GM18517 (cell line): ENCODE measurements at regions not wholly inside any gene's neighbourhood (a gene's known extent, or its start where the extent isn't known, plus 50 kb on each side); places are given as distances from the start of the nearest gene placed in this dataset.

Experiments used
- ATAC-seq: cut with Tn5 transposase; IDR thresholded peaks from one replicate; pipeline ENCODE4 v1.9.1; 2021; ENCODE audit warnings: mild to moderate bottlenecking, moderate library complexity; ENCODE audit not compliant: unreplicated experiment

DNA sequence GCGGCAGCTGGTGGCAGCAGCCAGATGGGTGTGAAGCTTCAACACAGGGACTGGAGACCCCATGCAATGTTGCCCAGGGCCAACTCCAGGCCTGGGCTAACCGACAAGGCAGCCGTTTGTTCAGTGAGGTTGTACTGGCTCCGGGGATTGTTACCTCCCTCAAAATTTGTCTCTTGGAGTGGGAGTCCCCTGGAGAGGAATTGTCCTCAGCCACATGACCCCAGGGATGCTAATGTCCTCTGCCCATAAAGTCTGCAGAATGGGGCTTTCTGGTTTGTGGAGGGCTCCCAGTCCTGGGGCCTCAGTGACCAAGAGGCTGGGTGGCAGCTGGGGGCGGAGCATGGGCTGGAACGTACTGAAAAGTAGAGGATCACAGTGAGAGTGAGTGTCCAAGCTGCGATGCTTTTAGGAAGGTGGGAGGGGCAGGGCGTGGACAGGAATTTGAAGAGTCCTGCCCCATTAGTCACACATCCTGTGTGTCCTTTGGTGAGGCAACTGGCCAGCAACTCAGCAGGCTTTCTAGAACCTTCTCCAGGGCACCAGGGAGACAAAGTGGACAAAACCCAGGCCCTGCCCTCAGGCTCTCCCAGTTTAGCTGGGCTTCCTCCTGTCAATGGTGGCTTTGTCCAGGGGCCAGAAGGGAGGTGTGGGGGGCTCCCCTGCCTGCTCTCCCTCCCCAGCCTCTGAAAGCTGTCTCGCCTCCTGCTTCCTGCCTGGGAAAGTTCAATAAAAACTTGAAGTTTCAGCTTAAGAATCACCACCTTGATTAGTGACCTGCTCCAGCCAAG, 114.0 kb downstream of the NSG2 start:
- no peak for ATAC-seq

DNA sequence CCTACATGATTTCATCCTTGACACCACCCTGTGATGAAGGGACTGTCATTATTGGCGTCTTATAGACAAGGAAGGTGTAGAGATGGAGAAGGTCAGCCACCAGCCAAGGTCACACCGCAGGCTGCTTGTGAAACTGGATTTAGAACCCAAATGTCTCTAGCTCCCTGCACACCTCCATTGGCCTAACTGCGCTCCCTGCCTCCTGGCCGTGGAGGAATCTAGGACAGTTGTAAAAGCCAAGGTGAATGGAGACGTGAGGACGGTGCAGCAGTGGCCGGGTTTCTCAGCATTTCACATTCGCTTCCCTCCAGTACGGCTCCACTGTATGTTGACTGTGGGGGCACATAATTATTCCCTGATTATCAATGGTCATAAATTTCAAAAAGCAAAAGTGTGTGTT, 119.9 kb downstream of the NSG2 start:
- ATAC-seq: no peak

DNA sequence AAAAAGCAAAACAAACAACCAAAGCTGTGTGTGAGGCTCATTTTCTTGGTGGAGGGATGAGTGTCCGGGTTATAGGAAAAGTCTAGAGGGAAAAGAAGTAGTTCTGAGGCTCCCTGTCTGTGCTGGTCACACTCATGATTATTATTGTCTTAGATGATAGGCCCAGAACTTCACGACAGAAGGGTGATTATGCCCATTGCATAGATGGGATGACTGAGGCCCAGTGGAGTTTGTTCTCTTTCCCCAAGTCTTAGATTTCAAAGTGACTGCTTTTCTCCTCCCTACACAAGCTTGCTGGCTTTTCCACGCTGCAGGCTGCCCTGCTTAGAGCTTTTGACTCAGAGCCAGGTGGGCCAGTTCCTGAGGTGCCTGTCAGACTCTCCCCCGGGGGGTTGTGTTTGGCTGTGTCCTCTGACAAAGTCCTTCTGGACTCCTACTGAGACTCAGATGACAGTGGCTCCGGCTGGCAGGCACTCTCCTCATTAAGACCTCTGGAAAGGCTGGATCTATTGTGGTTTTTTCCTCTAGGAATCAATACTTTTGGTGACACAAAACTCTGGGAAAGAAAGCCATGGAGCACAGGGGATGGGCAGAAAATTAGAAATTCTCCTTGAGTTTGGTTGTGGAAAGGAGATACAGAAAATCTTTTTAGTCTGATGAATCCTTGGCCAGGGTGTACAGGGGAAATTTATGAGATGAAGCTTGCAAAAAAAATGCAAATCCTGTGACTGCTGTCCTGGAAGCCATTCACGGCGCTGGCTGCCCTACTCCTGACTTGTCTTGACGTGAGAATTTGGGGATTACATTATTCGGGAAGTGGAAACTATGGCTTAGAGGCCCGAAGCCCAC, 120.9 kb downstream of the NSG2 start:
- ATAC-seq: no peak

DNA sequence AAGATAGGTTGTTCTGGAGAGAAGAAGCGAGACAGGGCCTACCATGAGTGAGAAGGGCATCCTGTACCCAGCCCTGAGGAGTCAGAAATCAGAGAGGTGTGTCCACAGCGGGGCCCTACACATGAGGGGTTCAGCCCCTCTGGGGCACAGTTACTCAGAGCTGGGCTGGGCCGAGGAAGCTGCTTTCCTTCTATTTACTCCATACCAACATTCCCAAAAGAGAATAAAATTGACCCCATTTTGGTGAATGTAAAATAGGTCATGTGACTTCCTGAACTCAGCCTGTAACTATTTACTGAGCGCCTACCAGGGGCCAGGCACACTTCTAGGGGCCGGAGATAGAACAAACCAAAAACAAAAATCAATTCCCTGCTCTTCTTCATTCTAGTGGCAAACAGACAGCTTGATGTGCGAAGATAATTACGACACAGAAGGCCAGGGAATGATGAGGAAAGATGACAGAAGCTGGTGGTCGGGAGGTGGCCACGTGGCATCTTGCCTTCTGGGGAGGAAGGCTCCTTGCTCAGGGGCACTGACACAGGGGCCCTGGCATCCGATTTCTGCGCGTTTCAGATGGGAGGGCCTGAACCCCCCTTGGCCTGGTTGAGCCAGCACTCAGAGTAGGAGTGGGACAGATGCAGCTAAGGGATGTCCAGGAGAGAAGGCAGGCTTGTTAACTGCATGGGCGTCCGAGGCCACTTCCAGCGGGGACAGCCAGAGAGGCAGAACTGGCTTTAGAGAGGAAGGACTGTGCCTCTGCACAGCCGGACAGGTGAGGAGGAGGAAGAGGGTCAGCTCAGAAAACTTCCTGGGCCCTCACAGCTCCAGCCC, 121.8 kb downstream of the NSG2 start:
- no peak for ATAC-seq

DNA sequence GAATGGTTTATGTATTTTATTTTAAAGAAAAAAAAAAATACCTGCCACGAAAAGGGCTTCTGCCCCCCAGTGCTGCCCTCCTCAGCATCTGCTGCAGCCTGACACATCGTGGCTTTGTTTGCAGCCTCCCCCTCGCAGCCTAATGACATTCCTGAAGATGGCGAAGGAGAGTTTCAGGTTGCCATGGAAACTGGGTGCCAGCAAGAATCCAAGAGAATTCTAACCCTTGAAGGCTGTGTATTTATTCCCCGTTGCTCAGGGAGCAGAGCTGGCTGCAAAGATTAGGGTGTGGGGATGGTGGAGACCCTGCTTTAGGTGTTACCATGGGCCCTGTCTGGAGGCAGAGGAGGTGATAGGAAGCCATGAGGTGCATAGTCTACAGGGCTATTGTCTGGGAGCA, 126.6 kb downstream of the NSG2 start:
- no peak for ATAC-seq

DNA sequence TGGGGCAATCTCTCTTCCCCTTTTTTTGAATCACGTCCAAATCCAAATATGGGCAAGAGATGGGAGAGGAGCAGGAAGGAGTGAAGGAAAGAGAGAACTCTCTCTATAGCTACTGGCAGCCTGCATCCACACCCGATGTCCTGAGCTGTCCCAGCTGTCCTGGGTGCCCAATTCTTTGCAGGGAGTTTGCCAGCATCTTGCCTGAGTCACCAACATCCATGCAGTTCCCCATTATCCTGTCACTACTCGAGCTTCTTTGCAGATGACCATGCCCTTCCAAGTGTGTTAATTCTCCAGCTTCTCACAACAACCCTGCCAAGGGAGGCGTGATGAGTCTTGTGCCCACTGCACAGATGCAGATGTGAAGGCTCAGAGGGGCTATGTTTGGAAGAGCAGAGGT, 127.1 kb downstream of the NSG2 start:
- no peak for ATAC-seq

DNA sequence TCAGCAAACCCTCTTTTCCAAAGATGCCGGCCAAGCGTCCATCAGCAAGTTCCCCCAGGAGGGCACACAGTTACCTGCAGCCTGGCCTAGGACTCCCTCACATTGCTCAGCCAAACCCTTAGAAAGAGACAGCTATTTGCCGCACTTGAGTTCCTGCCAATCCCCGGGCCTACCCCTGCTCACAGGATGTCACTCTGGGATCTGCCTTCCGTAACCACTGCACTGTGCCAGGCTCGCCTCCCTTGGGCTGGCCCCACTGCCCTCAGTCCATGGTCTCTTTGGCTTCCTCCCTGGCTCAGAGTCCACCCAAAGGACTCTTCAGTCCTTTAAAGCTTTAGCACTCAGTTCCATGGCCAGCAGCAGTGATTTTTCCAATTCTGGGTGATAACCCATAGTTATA, 128.3 kb downstream of the NSG2 start:
- no peak for ATAC-seq

DNA sequence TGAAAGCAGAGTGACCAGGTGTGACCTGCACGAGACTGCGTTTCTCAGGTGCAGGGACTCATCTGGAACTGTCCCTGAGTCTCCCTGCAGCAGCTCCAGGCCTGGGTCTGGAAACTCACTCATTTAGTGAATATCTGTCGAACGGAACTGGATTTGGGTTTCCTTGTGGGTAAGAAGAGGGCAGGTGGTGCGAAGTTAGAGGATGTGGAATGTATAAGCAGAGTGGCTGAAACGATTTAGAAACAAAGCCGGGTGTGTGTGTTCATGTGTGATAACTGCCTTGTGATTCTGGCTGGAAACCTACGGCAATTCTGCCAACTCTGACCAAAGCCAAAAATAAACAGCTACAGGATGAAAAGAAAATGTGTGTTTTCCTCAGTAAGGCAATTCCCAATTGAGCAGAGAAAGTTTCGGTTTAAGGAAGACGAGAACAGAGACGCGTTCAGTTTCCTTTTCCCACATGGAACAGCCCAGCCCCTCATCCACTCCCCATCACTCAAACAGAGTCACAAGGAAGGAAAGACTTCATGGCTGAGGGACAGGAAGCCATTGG, 130.3 kb downstream of the NSG2 start:
- ATAC-seq: no peak

DNA sequence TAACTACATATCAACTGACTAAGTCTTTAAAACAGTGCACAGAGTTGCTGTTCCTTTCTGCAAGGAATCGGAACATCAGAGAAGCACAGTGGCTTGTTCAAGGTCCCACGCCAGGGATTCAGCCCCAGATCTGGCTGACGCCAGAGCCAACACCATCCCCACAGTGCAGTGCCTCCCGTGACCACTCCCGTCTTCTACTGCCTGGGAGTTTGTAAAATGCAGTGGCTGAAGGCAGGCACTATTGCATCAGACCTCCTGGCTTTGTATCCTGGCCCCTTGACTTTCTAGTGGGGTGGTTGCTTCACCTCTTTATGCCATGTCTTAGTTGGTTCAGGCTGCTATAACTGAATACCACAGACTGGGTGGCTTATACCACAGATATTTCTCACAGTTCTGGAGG, 131.0 kb downstream of the NSG2 start:
- no peak for ATAC-seq

DNA sequence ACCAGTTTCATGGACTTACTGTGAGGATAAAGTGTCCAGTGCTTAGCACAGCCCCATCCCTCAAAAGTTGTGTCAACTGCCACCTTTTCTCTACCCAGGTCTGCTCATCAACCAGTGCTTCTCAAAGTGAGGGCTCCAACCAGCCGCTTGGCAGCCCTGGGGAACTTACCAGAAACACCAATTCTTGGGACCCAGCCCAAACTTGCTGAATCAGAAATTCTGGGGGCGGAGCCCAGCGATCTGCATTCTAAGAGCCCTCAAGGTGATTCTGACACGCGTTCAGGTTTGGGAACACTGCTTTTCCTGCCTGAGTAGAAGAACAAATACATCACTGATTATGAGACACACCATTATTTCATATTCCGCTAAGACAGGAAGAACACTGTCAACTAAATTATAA, 132.0 kb downstream of the NSG2 start:
- ATAC-seq: no peak

DNA sequence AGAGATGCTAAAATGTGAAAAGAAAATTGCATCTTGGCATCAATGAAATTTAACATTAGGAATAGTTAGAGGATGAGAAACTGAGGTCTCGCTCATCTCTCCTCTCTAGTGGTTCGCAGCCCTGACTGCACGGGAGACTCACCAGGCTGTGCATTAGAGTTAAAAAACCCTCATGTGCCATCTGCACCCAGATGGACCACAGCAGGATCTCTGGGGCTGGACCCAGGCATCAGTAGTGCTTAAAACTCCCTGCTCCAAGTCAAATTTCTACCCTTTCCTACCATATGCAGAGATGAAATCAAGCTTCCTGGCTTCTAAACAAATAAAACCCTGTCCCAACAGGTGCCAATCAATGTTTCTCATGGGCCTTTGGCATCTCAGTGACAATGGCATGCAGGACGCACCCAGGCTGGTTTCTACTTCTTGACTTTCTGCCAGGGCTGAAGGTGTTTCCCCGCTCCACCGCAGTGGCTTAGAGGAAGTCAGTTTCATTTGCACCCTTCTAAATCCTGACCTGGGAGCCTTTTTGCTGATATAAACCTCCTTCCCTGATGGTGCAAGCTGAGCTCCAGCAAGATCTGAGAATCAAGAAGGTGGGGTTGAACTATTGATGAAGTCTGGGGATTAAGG, 132.6 kb downstream of the NSG2 start:
- no peak for ATAC-seq

DNA sequence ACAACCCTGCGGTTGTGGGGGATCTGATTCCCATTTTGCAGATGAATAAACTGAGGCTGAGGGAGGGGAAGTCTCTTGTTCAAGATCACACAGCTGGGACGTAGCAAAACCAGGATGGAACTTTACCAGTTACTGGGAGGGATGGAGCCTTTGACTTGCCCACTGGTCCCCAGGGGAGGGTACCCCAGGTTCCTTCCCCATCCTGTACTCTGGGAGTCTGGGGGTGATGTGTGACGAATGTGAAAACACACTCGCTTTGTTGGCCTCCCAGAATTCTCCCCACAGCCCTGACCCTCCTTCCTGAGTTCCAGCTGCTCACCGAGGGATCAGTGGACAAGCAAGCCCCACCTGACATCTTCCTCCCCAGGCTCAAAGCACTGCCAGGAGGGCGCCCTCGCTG, 135.1 kb downstream of the NSG2 start:
- ATAC-seq: no peak

DNA sequence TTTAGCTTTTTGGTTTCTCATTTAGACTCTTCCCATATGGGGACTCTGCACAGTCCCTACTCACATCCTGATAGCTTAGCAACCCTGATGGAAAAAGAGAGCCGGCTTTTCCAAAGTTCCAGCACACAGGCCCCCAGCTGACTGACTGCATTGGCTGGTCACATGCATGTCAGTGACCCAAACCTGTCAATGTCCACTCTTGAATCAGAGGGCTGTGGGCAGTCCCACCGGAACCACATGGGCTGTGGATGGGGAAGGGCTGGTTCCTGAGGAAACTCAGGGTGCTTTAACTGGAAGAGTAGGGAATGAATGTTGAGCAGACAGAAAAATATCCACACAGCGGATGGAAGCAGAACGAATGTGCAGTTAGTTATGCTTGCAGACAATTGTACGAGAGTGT, 136.6 kb downstream of the NSG2 start:
- ATAC-seq: no peak

DNA sequence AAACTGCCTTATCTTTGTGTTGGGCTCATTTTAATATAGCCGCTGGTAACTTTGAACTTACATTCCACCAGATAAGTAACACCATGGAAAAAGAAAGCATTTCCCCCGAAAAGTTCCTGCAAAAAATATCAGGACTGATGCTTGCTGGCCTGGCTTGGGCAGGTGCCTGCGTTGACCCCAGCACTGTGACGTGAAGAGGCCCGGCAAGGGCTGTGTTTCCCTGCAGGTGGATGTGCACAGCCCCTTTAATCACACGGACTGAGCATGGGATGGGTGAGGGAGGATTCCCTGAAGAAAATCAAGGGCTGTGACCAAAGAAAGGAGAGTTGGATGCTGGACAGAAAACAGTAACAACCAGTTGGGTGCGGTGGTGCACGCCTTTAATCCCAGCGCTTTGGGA, 138.2 kb downstream of the NSG2 start:
- no peak for ATAC-seq

DNA sequence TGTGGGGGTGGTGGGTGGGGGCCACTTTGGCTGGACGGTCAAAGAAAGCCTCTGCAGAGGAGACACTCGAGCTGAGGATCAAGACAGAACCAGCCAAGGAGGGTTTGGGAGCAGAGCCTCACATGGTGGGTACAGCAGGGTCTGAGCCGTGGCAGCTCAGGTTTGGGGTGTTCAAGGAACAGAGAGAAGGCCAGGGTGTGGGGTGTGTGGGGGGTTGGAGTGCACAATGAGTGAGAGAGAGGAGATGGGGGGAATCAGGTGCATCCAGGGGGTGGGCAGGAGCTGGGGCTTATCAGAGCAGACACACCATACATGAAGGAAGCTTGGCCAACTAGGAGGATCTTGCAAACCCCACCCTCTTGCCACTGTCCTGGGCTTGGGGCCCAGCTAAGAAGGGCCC, 140.0 kb downstream of the NSG2 start:
- no peak for ATAC-seq

DNA sequence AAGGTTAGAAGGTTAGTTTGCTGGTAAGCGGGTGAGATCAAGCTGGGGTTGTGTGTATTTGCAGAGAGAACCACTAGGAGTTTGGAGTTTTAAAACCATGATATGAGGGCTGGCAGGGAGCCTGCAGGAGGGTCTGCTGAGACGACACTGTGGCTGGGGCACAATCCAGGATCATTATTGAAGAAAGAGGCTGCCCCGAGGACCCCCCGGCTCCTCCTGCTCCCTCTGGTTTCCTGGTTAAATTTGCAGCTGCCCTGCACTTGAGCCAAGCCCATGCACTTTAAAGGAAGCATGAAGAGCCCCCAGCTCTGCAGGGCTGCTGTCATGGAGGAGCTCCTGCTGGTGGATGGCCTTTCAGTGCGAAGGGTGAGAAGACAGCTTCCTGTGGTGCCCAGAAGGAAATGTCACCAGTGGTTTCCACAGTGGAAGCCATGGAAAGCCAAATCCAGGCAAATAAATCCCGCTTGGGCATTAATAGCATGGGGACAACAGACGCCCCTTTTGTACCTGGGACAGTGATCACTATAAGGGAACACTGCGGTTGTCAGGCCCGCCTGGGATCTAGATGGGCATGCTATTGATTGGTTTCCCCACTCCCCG, 140.7 kb downstream of the NSG2 start:
- ATAC-seq: no peak

DNA sequence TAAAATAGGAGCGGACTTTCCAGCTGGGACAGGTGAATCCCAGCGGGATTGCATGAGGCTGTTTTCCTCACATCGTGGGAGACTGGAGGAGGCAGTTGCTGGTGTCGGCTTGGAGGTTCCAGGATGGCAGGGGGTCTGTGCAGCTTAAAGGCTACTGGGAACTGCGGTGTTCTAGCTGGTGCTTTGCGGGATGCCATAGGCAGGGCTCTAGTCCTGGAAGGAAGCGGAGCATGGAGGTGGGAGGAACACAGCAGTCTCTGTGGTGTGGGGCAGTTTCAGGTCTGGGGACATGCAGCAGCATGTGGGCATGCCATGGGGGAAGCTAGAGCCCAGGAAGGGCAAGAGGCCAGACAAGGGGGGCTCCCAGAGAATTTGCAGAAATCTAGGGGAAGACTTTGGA, 141.5 kb downstream of the NSG2 start:
- no peak for ATAC-seq

DNA sequence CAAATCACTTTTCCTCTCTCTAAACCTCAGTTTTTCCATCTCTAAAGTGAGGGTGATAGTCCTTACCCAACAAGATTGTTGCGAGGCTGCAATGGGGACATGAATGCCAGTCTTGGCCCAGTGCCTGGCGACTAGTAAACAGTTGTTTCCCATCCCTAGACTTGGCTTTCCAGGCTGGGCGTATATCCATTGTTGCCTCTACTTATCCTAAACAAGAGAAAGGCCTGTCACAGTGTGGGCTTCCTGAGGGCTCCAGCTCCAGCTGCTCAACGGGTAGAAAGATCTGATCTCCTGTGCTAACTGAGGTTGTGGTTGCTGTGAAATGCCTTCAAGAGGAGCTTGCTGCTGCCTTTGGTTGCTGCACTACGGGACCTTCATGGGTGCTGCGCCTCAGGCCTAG, 142.0 kb downstream of the NSG2 start:
- no peak for ATAC-seq

DNA sequence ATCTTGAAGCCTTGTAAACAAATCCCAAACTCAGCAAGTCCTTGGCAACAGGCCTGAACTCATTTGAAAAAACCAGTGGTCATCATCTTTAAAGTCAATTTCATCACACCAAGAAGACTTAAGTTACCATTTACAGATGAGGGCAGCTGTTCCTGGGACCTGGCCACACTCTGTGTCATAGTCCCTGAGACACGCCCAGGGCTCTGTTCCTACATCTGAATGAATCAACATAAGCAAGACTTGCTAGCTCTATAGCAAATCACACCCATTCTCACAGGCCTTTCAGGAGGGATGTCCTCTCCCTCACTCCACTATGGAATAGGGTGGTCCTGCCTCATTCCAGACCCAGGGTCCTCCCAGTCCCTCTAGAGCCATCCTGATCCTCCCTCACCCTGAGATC, 142.8 kb downstream of the NSG2 start:
- ATAC-seq: no peak
